PC-9 (cell line): ENCODE measurements at regions not wholly inside any gene's neighbourhood (a gene's known extent, or its start where the extent isn't known, plus 50 kb on each side); places are given as distances from the start of the nearest gene placed in this dataset.

Experiments used
- BruUV-seq: library from RNA; stranded (reverse); fragments of 400-500 nt; replicated peaks from 2 replicates; lab custom pipeline; 2021; lab: Mats Ljungman, UMichigan
- CTCF ChIA-PET: fragments of 300-600 bp; sonication (Branson Sonifier 250); formaldehyde crosslinking; loops from one replicate; lab custom pipeline; 2022; ENCODE audit warnings: antibody characterized with exemption; lab: Charles Lee
- POLR2A ChIA-PET: fragments of 300-600 bp; sonication (Branson Sonifier 250); formaldehyde crosslinking; loops from one replicate; lab custom pipeline; 2022; ENCODE audit warnings: antibody characterized with exemption; ENCODE audit not compliant: unreplicated experiment; lab: Charles Lee
- DNase-seq, 2 experiments: peaks; one replicate each; pipeline versions ENCODE4 v3.0.0 to v3.0.0-alpha.2; 2015 to 2022; ENCODE audit warnings: mixed read lengths in 1 of 2
- H2AFZ ChIP-seq: fragments of 200-600 bp; sonication (generic); 2 replicates; pipeline ENCODE4 v1.8.1; 2017; ENCODE audit warnings: antibody characterized with exemption
- H3F3A ChIP-seq: fragments of 200-600 bp; sonication (generic); 2 replicates; pipeline ENCODE4 v1.8.1; 2017; ENCODE audit warnings: antibody characterized with exemption, mild to moderate bottlenecking, low read depth; ENCODE audit not compliant: insufficient read depth
- H3K27ac ChIP-seq: fragments of 200-600 bp; sonication (generic); 2 replicates; pipeline ENCODE4 v1.6.1; 2016; ENCODE audit warnings: mixed run types
- H3K27me3 ChIP-seq: fragments of 200-600 bp; sonication (generic); 2 replicates; pipeline ENCODE4 v1.6.1; 2016; ENCODE audit warnings: low read depth, mixed run types; ENCODE audit not compliant: insufficient read depth
- H3K36me3 ChIP-seq: fragments of 200-600 bp; sonication (generic); 2 replicates; pipeline ENCODE4 v1.6.1; 2016; ENCODE audit warnings: low read depth, mixed run types
- H3K4me1 ChIP-seq: fragments of 200-600 bp; sonication (generic); replicated peaks from 2 replicates; pipeline ENCODE4 v1.6.1; 2016; ENCODE audit warnings: mixed run types; ENCODE audit not compliant: insufficient read depth
- H3K4me2 ChIP-seq: fragments of 200-600 bp; sonication (generic); 2 replicates; pipeline ENCODE4 v1.6.1; 2017; ENCODE audit warnings: mixed run types
- H3K4me3 ChIP-seq: fragments of 200-600 bp; sonication (generic); 2 replicates; pipeline ENCODE4 v1.6.1; 2016; ENCODE audit warnings: mixed run types
- H3K79me2 ChIP-seq: fragments of 200-600 bp; sonication (generic); 2 replicates; pipeline ENCODE4 v1.6.1; 2017; ENCODE audit warnings: low read depth, mixed run types
- H3K9me2 ChIP-seq: fragments of 200-600 bp; sonication (generic); 2 replicates; pipeline ENCODE4 v1.8.1; 2017; ENCODE audit warnings: mild to moderate bottlenecking; ENCODE audit not compliant: insufficient read depth
- H3K9me3 ChIP-seq: fragments of 200-600 bp; sonication (generic); 2 replicates; pipeline ENCODE4 v1.8.1; 2016; ENCODE audit warnings: low read depth; ENCODE audit not compliant: insufficient read depth
- H4K20me1 ChIP-seq: fragments of 200-600 bp; sonication (generic); 2 replicates; pipeline ENCODE4 v1.8.1; 2017; ENCODE audit not compliant: insufficient read depth
- CTCF ChIP-seq: fragments of 200-600 bp; sonication (generic); conservative IDR thresholded peaks from 2 replicates; pipeline ENCODE4 v1.6.1; 2017; ENCODE audit warnings: mixed run types, antibody characterized with exemption, mild to moderate bottlenecking, moderate library complexity
- EZH2 ChIP-seq: fragments of 200-600 bp; sonication (generic); IDR thresholded peaks from 2 replicates; pipeline ENCODE4 v1.8.0; 2017; ENCODE audit warnings: antibody characterized with exemption, low read depth
- intact Hi-C: fragments of 100-400 bp; cut with micrococcal nuclease; formaldehyde crosslinking; loops from one replicate; pipeline ENCODE4 v1.10.0; 2022; ENCODE audit not compliant: unreplicated experiment

DNA sequence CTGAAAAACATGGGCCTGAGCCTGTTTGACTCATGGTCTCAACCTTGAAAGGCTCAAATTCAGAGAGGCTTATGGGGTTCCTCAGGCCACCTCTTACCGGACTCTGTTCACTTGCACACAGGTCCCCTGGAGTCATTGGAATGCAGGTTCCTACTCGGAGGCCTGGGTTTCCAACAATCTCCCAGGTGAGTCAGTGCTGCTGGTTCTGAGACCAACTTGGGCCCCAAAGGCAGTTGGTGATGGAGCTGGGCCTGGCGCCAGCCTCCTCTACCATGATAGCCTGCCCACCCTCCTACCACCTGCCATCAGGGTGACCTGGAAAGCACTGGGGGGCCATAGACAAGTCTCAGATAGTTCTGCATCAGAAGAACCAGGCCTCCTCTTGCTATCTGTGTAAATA is 188.4 kb downstream of the RGS3 start:
- ChIA-PET POLR2A (no interaction called here), CTCF (interaction anchor here (6.9 kb wide), 1 partner anchor 60 kb away, joined by 59 read pairs; no protein-coding TSS in a partner anchor)
- Histone ChIP-seq H3K27ac (no peak overlapping the region), H3K36me3 (no peaks in the 10 kb centered on the region), H3K4me3 (no peak overlapping the region), H3K9me2 (no peaks in the 10 kb centered on the region), H3K4me1 (no peaks in the 10 kb centered on the region; the same call in 1 of the 2 replicates), H3F3A (no peaks in the 10 kb centered on the region), H3K9me3 (no peaks in the 10 kb centered on the region), H2AFZ (no peak overlapping the region), H4K20me1 (no peaks in the 10 kb centered on the region), H3K79me2 (no peaks in the 10 kb centered on the region), H3K27me3 (no peaks in the 10 kb centered on the region), H3K4me2 (no peak overlapping the region)
- intact Hi-C loops, result loop anchor here (10.0 kb wide), 1 partner anchor 127 kb away; no protein-coding TSS in a partner anchor
- TF ChIP-seq EZH2, result no peak
- no peak for TF ChIP-seq CTCF
- no TSS peak for BruUV-seq
- no peak for DNase-seq

DNA sequence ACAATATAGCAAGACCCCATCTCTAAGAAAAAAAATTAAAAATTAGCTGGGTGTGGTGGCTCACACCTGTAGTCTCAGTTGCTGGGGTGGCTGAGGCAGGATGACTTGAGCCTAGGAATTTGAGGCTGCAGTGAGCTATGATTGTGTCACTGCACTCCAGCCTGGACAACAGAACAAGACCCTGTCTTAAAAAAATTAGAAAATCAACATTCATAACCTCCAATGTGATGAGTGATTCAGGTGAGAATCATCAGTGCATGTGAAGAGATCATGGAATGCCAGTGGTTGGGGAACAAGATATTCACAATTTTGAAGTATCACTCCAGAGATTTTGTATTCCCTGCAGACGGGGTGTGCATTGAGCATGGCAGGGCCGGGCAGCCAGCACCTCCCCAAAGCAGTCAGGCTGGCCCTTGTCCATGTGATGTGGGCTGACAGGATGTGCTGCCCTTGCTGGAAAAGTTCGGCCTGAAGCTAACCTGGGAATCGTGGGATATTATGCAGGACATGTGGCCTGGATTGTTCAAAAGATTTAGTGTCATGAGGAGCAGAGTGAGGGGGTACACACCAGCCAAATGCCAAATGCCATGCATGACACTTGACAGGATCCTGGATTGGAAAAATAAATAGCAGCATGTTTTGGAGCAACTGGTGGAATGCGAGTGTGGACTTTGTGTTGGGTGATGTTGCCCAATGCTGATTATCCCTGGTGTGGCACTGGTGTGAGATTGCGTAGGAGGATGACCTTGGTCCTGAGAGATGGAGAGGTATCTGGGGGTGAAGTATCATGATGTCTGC is 189.0 kb downstream of the RGS3 start:
- Histone ChIP-seq H3K4me2 (no peak overlapping the region), H3K36me3 (no peaks in the 10 kb centered on the region), H3K9me2 (no peaks in the 10 kb centered on the region), H4K20me1 (no peaks in the 10 kb centered on the region), H3K4me1 (no peaks in the 10 kb centered on the region; the same call in 1 of the 2 replicates), H2AFZ (no peak overlapping the region), H3K4me3 (no peak overlapping the region), H3K9me3 (no peaks in the 10 kb centered on the region), H3K27me3 (no peaks in the 10 kb centered on the region), H3K79me2 (no peaks in the 10 kb centered on the region), H3K27ac (no peak overlapping the region), H3F3A (no peaks in the 10 kb centered on the region)
- DNase-seq, result no peak
- ChIA-PET CTCF (interaction anchor here (6.9 kb wide), 1 partner anchor 60 kb away, joined by 59 read pairs; no protein-coding TSS in a partner anchor), POLR2A (interaction anchor here (0.6 kb wide), 1 partner anchor 221 kb away, joined by 6 read pairs; no protein-coding TSS in a partner anchor)
- no peak for TF ChIP-seq CTCF
- no peak for TF ChIP-seq EZH2
- BruUV-seq, result no TSS peak
- intact Hi-C loops, result loop anchor here (10.0 kb wide), 1 partner anchor 128 kb away; no protein-coding TSS in a partner anchor

- intact Hi-C loops, result loop anchor here (10.0 kb wide), 1 partner anchor 129 kb away; no protein-coding TSS in a partner anchor
- BruUV-seq, result no TSS peak
- no peaks in the 10 kb centered on the region for H3F3A ChIP-seq
Measured at GRCh38 chr9:113653746-113654604, 190.4 kb downstream of the RGS3 start.

More at GRCh38 chr9:113653746-113654604, 190.4 kb downstream of the RGS3 start:
- Histone ChIP-seq H3K27ac (no peak overlapping the region), H2AFZ (no peak overlapping the region), H3K9me3 (no peaks in the 10 kb centered on the region), H3K27me3 (peaks cover 4% of the 10 kb centered on the region; the same call in 1 of the 2 replicates), H3K4me1 (no peaks in the 10 kb centered on the region; the same call in 1 of the 2 replicates), H3K79me2 (no peaks in the 10 kb centered on the region), H3K4me3 (no peak overlapping the region), H3K36me3 (no peaks in the 10 kb centered on the region), H4K20me1 (no peaks in the 10 kb centered on the region), H3K4me2 (no peak overlapping the region), H3K9me2 (no peaks in the 10 kb centered on the region)
- no peak for TF ChIP-seq EZH2
- TF ChIP-seq CTCF, result no peak
- CTCF ChIA-PET, result interaction anchor here (1.2 to 6.9 kb wide), 3 partner anchors 31 to 379 kb away, joined by 4 to 59 read pairs (median 6); partner anchors contain the start of genes CDC26 and PRPF4
- POLR2A ChIA-PET, result interaction anchor here (0.7 kb wide), 1 partner anchor 207 kb away, joined by 3 read pairs; no protein-coding TSS in a partner anchor
- no peak for DNase-seq
